ENCODE measurements at regions not wholly inside any gene's neighbourhood (a gene's known extent, or its start where the extent isn't known, plus 50 kb on each side); places are given as distances from the start of the nearest gene placed in this dataset.

DNA sequence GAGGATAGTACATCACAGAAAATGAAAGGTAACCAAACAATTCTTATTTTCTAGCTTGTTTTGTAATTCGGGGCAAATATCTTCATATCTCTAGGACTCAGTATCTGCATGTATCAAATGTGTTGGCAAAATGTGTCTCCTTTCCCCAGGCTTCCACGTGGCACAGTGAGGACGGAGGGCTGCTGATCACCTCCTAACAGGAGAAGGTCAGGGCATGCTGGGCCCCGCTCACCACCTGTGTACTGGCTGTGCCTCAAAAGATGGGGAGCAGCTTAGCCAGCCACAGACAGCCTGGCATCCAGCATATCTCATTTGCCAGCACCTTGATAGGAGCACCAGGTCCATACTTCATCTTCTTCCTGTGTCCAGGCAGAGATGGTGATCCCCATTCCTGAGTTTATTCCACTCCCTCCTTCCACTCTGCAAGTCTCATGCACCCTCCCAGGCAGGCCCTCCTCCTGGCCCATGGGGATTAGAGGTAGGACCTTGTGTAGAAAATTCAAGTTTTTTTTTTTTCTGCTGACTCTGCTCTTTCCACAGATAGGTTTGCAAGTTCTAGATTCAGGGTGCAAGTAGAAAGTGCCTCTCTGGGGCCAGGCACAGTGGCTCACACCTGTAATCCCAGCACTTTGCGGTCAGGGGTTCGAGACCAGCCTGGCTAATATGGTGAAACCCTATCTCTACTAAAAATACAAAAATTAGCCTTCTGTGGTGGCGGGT is 1639.0 kb upstream of the SLC10A2 start:
- TF ChIP-seq, protein P1, sequence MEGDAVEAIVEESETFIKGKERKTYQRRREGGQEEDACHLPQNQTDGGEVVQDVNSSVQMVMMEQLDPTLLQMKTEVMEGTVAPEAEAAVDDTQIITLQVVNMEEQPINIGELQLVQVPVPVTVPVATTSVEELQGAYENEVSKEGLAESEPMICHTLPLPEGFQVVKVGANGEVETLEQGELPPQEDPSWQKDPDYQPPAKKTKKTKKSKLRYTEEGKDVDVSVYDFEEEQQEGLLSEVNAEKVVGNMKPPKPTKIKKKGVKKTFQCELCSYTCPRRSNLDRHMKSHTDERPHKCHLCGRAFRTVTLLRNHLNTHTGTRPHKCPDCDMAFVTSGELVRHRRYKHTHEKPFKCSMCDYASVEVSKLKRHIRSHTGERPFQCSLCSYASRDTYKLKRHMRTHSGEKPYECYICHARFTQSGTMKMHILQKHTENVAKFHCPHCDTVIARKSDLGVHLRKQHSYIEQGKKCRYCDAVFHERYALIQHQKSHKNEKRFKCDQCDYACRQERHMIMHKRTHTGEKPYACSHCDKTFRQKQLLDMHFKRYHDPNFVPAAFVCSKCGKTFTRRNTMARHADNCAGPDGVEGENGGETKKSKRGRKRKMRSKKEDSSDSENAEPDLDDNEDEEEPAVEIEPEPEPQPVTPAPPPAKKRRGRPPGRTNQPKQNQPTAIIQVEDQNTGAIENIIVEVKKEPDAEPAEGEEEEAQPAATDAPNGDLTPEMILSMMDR (IDR thresholded peaks at IDR 0.05; ENCODE audit: borderline replicate concordance, extremely low read depth, low read length, poor library complexity, severe bottlenecking): no peak
- no peak for TF ChIP-seq EZH2 (IDR thresholded peaks at IDR 0.05; ENCODE audit: borderline replicate concordance, low read depth, low read length, severe bottlenecking)
